IMR-90 (cell line): ENCODE measurements at regions not wholly inside any gene's neighbourhood (a gene's known extent, or its start where the extent isn't known, plus 50 kb on each side); places are given as distances from the start of the nearest gene placed in this dataset.

Source experiments
- ATAC-seq: fragments of 200-7000 bp; cut with Tn5 transposase; 2 replicates; pipeline ENCODE4 v1.9.1; 2020; ENCODE audit warnings: low read depth, mild to moderate bottlenecking, moderate library complexity
- BruUV-seq: library from RNA; stranded (reverse); fragments of 400-500 nt; replicated peaks from 2 replicates; lab custom pipeline; 2021; lab: Mats Ljungman, UMichigan
- CTCF ChIA-PET: fragments of 300-600 bp; formaldehyde crosslinking; extraction: SDS; loops from one replicate; lab custom pipeline; 2021; ENCODE audit warnings: antibody characterized with exemption; lab: Yijun Ruan, JAX
- POLR2A ChIA-PET: fragments of 300-600 bp; sonication (Branson Sonifier 250); formaldehyde crosslinking; loops from one replicate; lab custom pipeline; 2022; ENCODE audit warnings: antibody characterized with exemption; ENCODE audit not compliant: unreplicated experiment; lab: Charles Lee
- DNase-seq: peaks from one replicate; pipeline ENCODE4 v3.0.0; 2013
- H2AFZ ChIP-seq: replicated peaks from 2 replicates; pipeline ENCODE3; 2013; ENCODE audit warnings: low read length, mild to moderate bottlenecking; ENCODE audit not compliant: poor library complexity
- H2AK5ac ChIP-seq: 2 replicates; pipeline ENCODE4 v1.6.1; 2013; ENCODE audit warnings: low read depth, low read length, inconsistent platforms
- H2AK9ac ChIP-seq: replicated peaks from 2 replicates; pipeline ENCODE3; 2013; ENCODE audit warnings: mild to moderate bottlenecking, low read depth, low read length, moderate library complexity; ENCODE audit not compliant: poor library complexity
- H2BK120ac ChIP-seq: 2 replicates; pipeline ENCODE4 v1.6.1; 2013; ENCODE audit warnings: low read depth, low read length, inconsistent platforms
- H2BK15ac ChIP-seq: 3 replicates; pipeline ENCODE4 v1.6.1; 2013; ENCODE audit warnings: low read depth, low read length, inconsistent platforms
- H2BK20ac ChIP-seq: 2 replicates; pipeline ENCODE4 v1.6.1; 2013; ENCODE audit warnings: low read depth, mild to moderate bottlenecking, inconsistent platforms, low read length, moderate library complexity
- H2BK5ac ChIP-seq: 2 replicates; pipeline ENCODE4 v1.6.1; 2013; ENCODE audit warnings: mild to moderate bottlenecking, low read depth, low read length, inconsistent platforms; ENCODE audit not compliant: poor library complexity, severe bottlenecking
- H3K14ac ChIP-seq: replicated peaks from 2 replicates; pipeline ENCODE4 v1.6.1; 2013; ENCODE audit warnings: low read depth, low read length, inconsistent platforms
- H3K18ac ChIP-seq: 2 replicates; pipeline ENCODE4 v1.6.1; 2013; ENCODE audit warnings: low read depth, low read length, control low read depth
- H3K23ac ChIP-seq: 2 replicates; pipeline ENCODE4 v1.6.1; 2013; ENCODE audit warnings: low read depth, low read length, inconsistent platforms
- H3K27ac ChIP-seq: 2 replicates; pipeline ENCODE4 v1.5.1; 2013; ENCODE audit warnings: mild to moderate bottlenecking, control low read depth, low read length; ENCODE audit not compliant: insufficient read depth
- H3K27me3 ChIP-seq: 2 replicates; pipeline ENCODE4 v1.6.1; 2013; ENCODE audit warnings: low read length; ENCODE audit not compliant: control insufficient read depth, insufficient read depth
- H3K36me3 ChIP-seq: 2 replicates; pipeline ENCODE4 v1.6.1; 2013; ENCODE audit warnings: low read length, mixed read lengths; ENCODE audit not compliant: control insufficient read depth, insufficient read depth
- H3K4ac ChIP-seq: 2 replicates; pipeline ENCODE4 v1.6.1; 2013; ENCODE audit warnings: low read depth, low read length, inconsistent platforms
- H3K4me1 ChIP-seq: 2 replicates; pipeline ENCODE4 v1.6.1; 2013; ENCODE audit warnings: low read length, mixed read lengths; ENCODE audit not compliant: control insufficient read depth, insufficient read depth
- H3K4me2 ChIP-seq: 2 replicates; pipeline ENCODE4 v1.6.1; 2013; ENCODE audit warnings: low read depth, mild to moderate bottlenecking, control low read depth, low read length, moderate library complexity
- H3K4me3 ChIP-seq: 2 replicates; pipeline ENCODE4 v1.5.1; 2013; ENCODE audit warnings: low read depth, mild to moderate bottlenecking, control low read depth, low read length, moderate library complexity; ENCODE audit not compliant: insufficient read depth
- H3K56ac ChIP-seq: 2 replicates; pipeline ENCODE4 v1.6.1; 2013; ENCODE audit warnings: low read length, inconsistent platforms; ENCODE audit not compliant: insufficient read depth; ENCODE audit errors: extremely low read depth
- H3K79me1 ChIP-seq, 2 experiments: 2 replicates each; pipeline ENCODE4 v1.6.1; 2013; ENCODE audit warnings: low read length in 2 of 2, inconsistent platforms in 1 of 2, low read depth in 1 of 2
- H3K9ac ChIP-seq: 2 replicates; pipeline ENCODE4 v1.6.1; 2013; ENCODE audit warnings: low read depth, low read length, control low read depth
- H3K9me1 ChIP-seq: 2 replicates; pipeline ENCODE4 v1.6.1; 2013; ENCODE audit warnings: low read length, inconsistent platforms; ENCODE audit not compliant: insufficient read depth
- H3K9me3 ChIP-seq: 2 replicates; pipeline ENCODE4 v1.6.1; 2013; ENCODE audit warnings: low read length; ENCODE audit not compliant: control insufficient read depth, insufficient read depth
- H4K20me1 ChIP-seq: 2 replicates; pipeline ENCODE4 v1.6.1; 2013; ENCODE audit warnings: low read length, inconsistent platforms; ENCODE audit not compliant: insufficient read depth
- H4K5ac ChIP-seq: 2 replicates; pipeline ENCODE4 v1.6.1; 2013; ENCODE audit warnings: mild to moderate bottlenecking, low read depth, low read length, control low read depth
- H4K8ac ChIP-seq, 2 experiments: 2 replicates each; pipeline ENCODE4 v1.6.1; 2013; ENCODE audit warnings: low read depth in 2 of 2, low read length in 2 of 2, control low read depth in 1 of 2, inconsistent platforms in 1 of 2
- H4K91ac ChIP-seq: 2 replicates; pipeline ENCODE4 v1.6.1; 2013; ENCODE audit warnings: low read depth, low read length, inconsistent platforms; ENCODE audit not compliant: insufficient read depth
- BHLHE40 ChIP-seq: fragments of 150-350 bp; IDR thresholded peaks from 2 replicates; pipeline ENCODE4 v1.6.1; 2016; ENCODE audit warnings: mild to moderate bottlenecking, low read depth, low read length
- CHD1 ChIP-seq: IDR thresholded peaks from 2 replicates; pipeline ENCODE4 v1.6.1; 2012; ENCODE audit warnings: low read depth, low read length, improper control_type of control experiment
- CTCF ChIP-seq: conservative IDR thresholded peaks from 2 replicates; pipeline ENCODE4 v1.5.1; 2012; ENCODE audit warnings: mild to moderate bottlenecking, low read depth, low read length, improper control_type of control experiment
- ELK1 ChIP-seq: fragments of 150-350 bp; IDR thresholded peaks from 2 replicates; pipeline ENCODE4 v1.6.1; 2016; ENCODE audit warnings: low read depth, mild to moderate bottlenecking, low read length, moderate library complexity, borderline replicate concordance
- FOS ChIP-seq: fragments of 150-350 bp; IDR thresholded peaks from 2 replicates; pipeline ENCODE4 v1.6.1; 2016; ENCODE audit warnings: low read depth, low read length
- MAFK ChIP-seq: IDR thresholded peaks from 2 replicates; pipeline ENCODE4 v1.6.1; 2012; ENCODE audit warnings: low read depth, low read length, improper control_type of control experiment
- MAZ ChIP-seq: IDR thresholded peaks from 2 replicates; pipeline ENCODE4 v1.6.1; 2012; ENCODE audit warnings: low read depth, mild to moderate bottlenecking, low read length, improper control_type of control experiment, moderate library complexity, borderline replicate concordance
- MXI1 ChIP-seq: IDR thresholded peaks from 2 replicates; pipeline ENCODE4 v1.6.1; 2012; ENCODE audit warnings: low read depth, mild to moderate bottlenecking, low read length, moderate library complexity, borderline replicate concordance
- NFE2L2 ChIP-seq: fragments of 150-350 bp; IDR thresholded peaks from 2 replicates; pipeline ENCODE4 v1.6.1; 2016; ENCODE audit warnings: low read depth, mild to moderate bottlenecking, low read length
- POLR2A ChIP-seq: IDR thresholded peaks from 2 replicates; pipeline ENCODE4 v1.6.1; 2012; ENCODE audit warnings: mild to moderate bottlenecking, low read depth, low read length
- RAD21 ChIP-seq: IDR thresholded peaks from 2 replicates; pipeline ENCODE4 v1.6.1; 2012; ENCODE audit warnings: low read length, improper control_type of control experiment
- RCOR1 ChIP-seq: IDR thresholded peaks from 2 replicates; pipeline ENCODE4 v1.6.1; 2012; ENCODE audit warnings: mild to moderate bottlenecking, low read length, improper control_type of control experiment; ENCODE audit not compliant: insufficient replicate concordance
- RFX5 ChIP-seq: IDR thresholded peaks from 2 replicates; pipeline ENCODE4 v1.8.0; 2012; ENCODE audit warnings: low read depth, mild to moderate bottlenecking, low read length, moderate library complexity
- SMC3 ChIP-seq: fragments of 150-350 bp; IDR thresholded peaks from 2 replicates; pipeline ENCODE4 v1.6.1; 2016; ENCODE audit warnings: low read depth, mild to moderate bottlenecking, antibody characterized with exemption, low read length, moderate library complexity
- USF2 ChIP-seq: fragments of 150-350 bp; IDR thresholded peaks from 2 replicates; pipeline ENCODE4 v1.6.1; 2017; ENCODE audit warnings: mild to moderate bottlenecking, antibody characterized with exemption, low read length, low read depth
- WGBS, 2 experiments: methylation state at CpG; one replicate each; pipeline versions ENCODE4 v1.1.5 to v1.1.7; 2013; ENCODE audit warnings: missing lambda C conversion rate in 2 of 2; ENCODE audit not compliant: insufficient read length in 1 of 2; ENCODE audit errors: extremely low coverage in 2 of 2; 5-methylcytosine and 5-hydroxymethylcytosine counted together
- dilution Hi-C: fragments of 300-500 bp; cut with HindIII; formaldehyde crosslinking; loops from one replicate; pipeline ENCODE4 v1.14.3; 2018; ENCODE audit warnings: low sequenced_read_pairs; ENCODE audit not compliant: unreplicated experiment
- in situ Hi-C: fragments of 300-500 bp; cut with MboI; formaldehyde crosslinking; loops from 3 replicates; pipeline ENCODE4 v1.14.3; 2019; ENCODE audit warnings: low sequenced_read_pairs, inconsistent platforms, mixed read lengths
- intact Hi-C: fragments of 100-400 bp; cut with micrococcal nuclease; formaldehyde crosslinking; loops from 2 replicates; pipeline ENCODE4 v1.10.0; 2022

- DNase-seq = no peak
- CTCF ChIA-PET = interaction anchor here (1.1 kb wide), 1 partner anchor 27 kb away, joined by 4 read pairs; no protein-coding TSS in a partner anchor
- dilution Hi-C loops = no loop called here
These were observed 315.4 kb downstream of the MATN1 start for GRCh38 chr1:30407865-30408580.

More at GRCh38 chr1:30407865-30408580, 315.4 kb downstream of the MATN1 start:
- H4K5ac ChIP-seq = no peak overlapping the region
- intact Hi-C loops = no loop called here
- POLR2A ChIA-PET = no interaction called here
- WGBS, 2 experiments = 10% methylated on average over 2 of the region's 9 CpGs; no CpG with 5 or more reads in 1 of the 2 experiments
- H4K20me1 ChIP-seq = no peaks in the 10 kb centered on the region
- H2AK5ac ChIP-seq = no peak overlapping the region
- no peak overlapping the region for H3K9ac ChIP-seq
- H2BK15ac ChIP-seq = no peak overlapping the region
- H3K23ac ChIP-seq = no peak overlapping the region
- H3K27ac ChIP-seq = no peak overlapping the region
- in situ Hi-C loops = no loop called here
- H3K56ac ChIP-seq = no peak overlapping the region
- H3K4me1 ChIP-seq = no peaks in the 10 kb centered on the region
- no peak overlapping the region for H2BK120ac ChIP-seq
- H3K9me1 ChIP-seq = no peaks in the 10 kb centered on the region
- no peak overlapping the region for H3K14ac ChIP-seq
- no peak overlapping the region for H2BK20ac ChIP-seq
- no peaks in the 10 kb centered on the region for H3K36me3 ChIP-seq
- H3K9me3 ChIP-seq = no peaks in the 10 kb centered on the region
- no peaks in the 10 kb centered on the region for H3K79me1 ChIP-seq
- no peak for ATAC-seq
- no TSS peak for BruUV-seq
- H4K91ac ChIP-seq = no peak overlapping the region
- H4K8ac ChIP-seq = no peak overlapping the region
- H2BK5ac ChIP-seq = no peak overlapping the region
- H3K4me3 ChIP-seq = no peak overlapping the region
- H3K18ac ChIP-seq = no peak overlapping the region
- H3K4ac ChIP-seq = no peak overlapping the region
- TF ChIP-seq BHLHE40 (no peak), SMC3 (no peak), MXI1 (no peak), NFE2L2 (no peak), POLR2A (no peak), MAZ (no peak), CHD1 (no peak), ELK1 (no peak), USF2 (no peak), CTCF (no peak), RFX5 (no peak), RAD21 (no peak), MAFK (no peak), RCOR1 (no peak), FOS (no peak)
- H2AK9ac ChIP-seq = no peak overlapping the region
- H3K4me2 ChIP-seq = no peak overlapping the region
- no peak overlapping the region for H2AFZ ChIP-seq
- H3K27me3 ChIP-seq = peaks cover 4% of the 10 kb centered on the region; the same call in 1 of the 2 replicates
